ENCODE measurements at regions not wholly inside any gene's neighbourhood (a gene's known extent, or its start where the extent isn't known, plus 50 kb on each side); places are given as distances from the start of the nearest gene placed in this dataset.

GRCh38 chr18:41617647-41618046, 337.4 kb upstream of the PIK3C3 start:
- no peak for DNase-seq

GRCh38 chr18:41613003-41613609, 341.9 kb upstream of the PIK3C3 start:
- peak in 1 of 2 experiments; percentile 6 for DNase-seq

- DNase-seq, result no peak
These were observed 350.1 kb upstream of the PIK3C3 start for GRCh38 chr18:41604964-41605363.

- DNase-seq, result no peak
These were observed 353.0 kb upstream of the PIK3C3 start for GRCh38 chr18:41602034-41602433.

- DNase-seq, result no peak
These were observed 354.2 kb upstream of the PIK3C3 start for GRCh38 chr18:41600693-41601391.

- DNase-seq, result no peak
These were observed 355.6 kb upstream of the PIK3C3 start for GRCh38 chr18:41599466-41599865.

GRCh38 chr18:41594582-41594981, 360.5 kb upstream of the PIK3C3 start:
- DNase-seq, result no peak

- DNase-seq, result no peak
These were observed 361.8 kb upstream of the PIK3C3 start for GRCh38 chr18:41593171-41593675.

GRCh38 chr18:41587976-41588375, 367.1 kb upstream of the PIK3C3 start:
- no peak for DNase-seq

GRCh38 chr18:41585512-41585911, 369.5 kb upstream of the PIK3C3 start:
- DNase-seq, result no peak

GRCh38 chr18:41579185-41579584, 375.8 kb upstream of the PIK3C3 start:
- DNase-seq, result peak in 1 of 2 experiments; percentile 3

- DNase-seq, result no peak
These were observed 377.5 kb upstream of the PIK3C3 start for GRCh38 chr18:41577529-41577928.

- no peak for DNase-seq
These were observed 378.4 kb upstream of the PIK3C3 start for GRCh38 chr18:41576643-41577042.

- DNase-seq, result peak; percentile 10 to 22
These were observed 385.2 kb upstream of the PIK3C3 start for GRCh38 chr18:41569867-41570266.

- DNase-seq, result no peak
These were observed 393.1 kb upstream of the PIK3C3 start for GRCh38 chr18:41561961-41562360.

GRCh38 chr18:41558715-41559114, 396.3 kb upstream of the PIK3C3 start:
- DNase-seq, result no peak

GRCh38 chr18:41553716-41554115, 401.3 kb upstream of the PIK3C3 start:
- no peak for DNase-seq

GRCh38 chr18:41548521-41549260, 406.3 kb upstream of the PIK3C3 start:
- DNase-seq, result no peak

GRCh38 chr18:41545091-41545888, 409.7 kb upstream of the PIK3C3 start:
- no peak for DNase-seq

- DNase-seq, result no peak
These were observed 411.2 kb upstream of the PIK3C3 start for GRCh38 chr18:41543815-41544214.

GRCh38 chr18:41540237-41540871, 414.7 kb upstream of the PIK3C3 start:
- no peak for DNase-seq

- DNase-seq, result no peak
These were observed 416.3 kb upstream of the PIK3C3 start for GRCh38 chr18:41538751-41539150.
